Liver (tissue), 7 donors: ENCODE measurements at regions not wholly inside any gene's neighbourhood (a gene's known extent, or its start where the extent isn't known, plus 50 kb on each side); places are given as distances from the start of the nearest gene placed in this dataset.

ENCODE experiments used
- DNase-seq: peaks from one replicate; pipeline ENCODE4 v3.0.0-alpha.2; 2017; ENCODE audit warnings: low spot score
- H3K27ac ChIP-seq, 2 donors: one replicate each; pipeline ENCODE4 v1.7.0; 2013; ENCODE audit warnings: inconsistent platforms in 2 of 2, low read length in 2 of 2, control low read depth in 1 of 2, low read depth in 1 of 2, mild to moderate bottlenecking in 1 of 2
- H3K27me3 ChIP-seq, 4 donors: one replicate each; pipeline versions ENCODE4 v1.6.1 to v1.7.0; 2013; ENCODE audit warnings: low read length in 3 of 4, inconsistent platforms in 1 of 4, mild to moderate bottlenecking in 1 of 4, moderate library complexity in 1 of 4; ENCODE audit not compliant: control insufficient read depth in 4 of 4, insufficient read depth in 4 of 4
- H3K36me3 ChIP-seq, 4 donors: one replicate each; pipeline versions ENCODE4 v1.6.1 to v1.7.0; 2013; ENCODE audit warnings: low read length in 3 of 4, mild to moderate bottlenecking in 3 of 4, low read depth in 1 of 4, moderate library complexity in 1 of 4; ENCODE audit not compliant: control insufficient read depth in 4 of 4, insufficient read depth in 3 of 4
- H3K4me1 ChIP-seq, 4 donors: one replicate each; pipeline versions ENCODE4 v1.6.1 to v1.7.0; 2013; ENCODE audit warnings: low read length in 3 of 4, mild to moderate bottlenecking in 3 of 4, moderate library complexity in 1 of 4; ENCODE audit not compliant: control insufficient read depth in 4 of 4, insufficient read depth in 4 of 4
- H3K4me3 ChIP-seq, 3 donors: one replicate each; pipeline versions ENCODE4 v1.6.1 to v1.7.0; 2013; ENCODE audit warnings: low read length in 3 of 3, control low read depth in 1 of 3, low read depth in 1 of 3, mild to moderate bottlenecking in 1 of 3
- H3K9ac ChIP-seq, 2 donors: one replicate each; pipeline ENCODE4 v1.7.0; 2013; ENCODE audit warnings: low read length in 2 of 2, mild to moderate bottlenecking in 2 of 2, moderate library complexity in 2 of 2, control low read depth in 1 of 2, low read depth in 1 of 2
- H3K9me3 ChIP-seq, 4 donors: one replicate each; pipeline versions ENCODE4 v1.6.1 to v1.7.0; 2013; ENCODE audit warnings: low read length in 3 of 4; ENCODE audit not compliant: control insufficient read depth in 4 of 4
- EGR1 ChIP-seq, 2 donors: IDR thresholded peaks; 2 replicates each; pipeline ENCODE4 v1.6.1; 2016 to 2018; ENCODE audit warnings: antibody characterized with exemption in 2 of 2, low read depth in 2 of 2
- FOXA1 ChIP-seq: IDR thresholded peaks from 2 replicates; pipeline ENCODE4 v1.6.1; 2016; ENCODE audit warnings: antibody characterized with exemption
- HNF4A ChIP-seq, 2 donors: conservative IDR thresholded peaks; 2 replicates each; pipeline ENCODE4 v1.6.1; 2016; ENCODE audit warnings: antibody characterized with exemption in 2 of 2, mild to moderate bottlenecking in 2 of 2
- HNF4G ChIP-seq: IDR thresholded peaks from 2 replicates; pipeline ENCODE4 v1.6.1; 2016; ENCODE audit warnings: antibody characterized with exemption
- JUND ChIP-seq, 2 donors: IDR thresholded peaks; 2 replicates each; pipeline ENCODE4 v1.6.1; 2016; ENCODE audit warnings: antibody characterized with exemption in 2 of 2
- NR2F2 ChIP-seq: IDR thresholded peaks from 2 replicates; pipeline ENCODE4 v1.6.1; 2016; ENCODE audit warnings: antibody characterized with exemption
- RAD21 ChIP-seq, 2 donors: IDR thresholded peaks; 2 replicates each; pipeline ENCODE4 v1.6.1; 2016; ENCODE audit warnings: antibody characterized with exemption in 2 of 2, mild to moderate bottlenecking in 2 of 2
- RXRA ChIP-seq, 2 donors: IDR thresholded peaks; 2 replicates each; pipeline ENCODE4 v1.6.1; 2017 to 2018; ENCODE audit warnings: antibody characterized with exemption in 2 of 2, mild to moderate bottlenecking in 1 of 2
- SP1 ChIP-seq: IDR thresholded peaks from 2 replicates; pipeline ENCODE4 v1.6.1; 2018; ENCODE audit warnings: antibody characterized with exemption, mild to moderate bottlenecking
- TAF1 ChIP-seq: conservative IDR thresholded peaks from 2 replicates; pipeline ENCODE4 v1.6.1; 2016; ENCODE audit warnings: antibody characterized with exemption, mild to moderate bottlenecking
- YY1 ChIP-seq: IDR thresholded peaks from 2 replicates; pipeline ENCODE4 v1.6.1; 2016; ENCODE audit warnings: antibody characterized with exemption, mild to moderate bottlenecking
- WGBS: extraction: QIAGEN DNeasy Blood & Tissue Kit; methylation state at CpG from one replicate; pipeline ENCODE4 v1.1.7; 2013; 5-methylcytosine and 5-hydroxymethylcytosine counted together
- TF ChIP-seq, protein P1 (sequence below): IDR thresholded peaks from 2 replicates; pipeline ENCODE4 v1.6.1; 2016; ENCODE audit warnings: antibody characterized with exemption, mild to moderate bottlenecking
- TF ChIP-seq, protein P2 (sequence below): IDR thresholded peaks from 2 replicates; pipeline ENCODE4 v1.6.1; 2016; ENCODE audit warnings: antibody characterized with exemption
- TF ChIP-seq, protein P3 (sequence below): IDR thresholded peaks from 2 replicates; pipeline ENCODE4 v1.6.1; 2016; ENCODE audit warnings: antibody characterized with exemption
- donor health status: healthy.
- donor health status: healthy.
- donor health status: healthy.
- donor health status: healthy.

DNA sequence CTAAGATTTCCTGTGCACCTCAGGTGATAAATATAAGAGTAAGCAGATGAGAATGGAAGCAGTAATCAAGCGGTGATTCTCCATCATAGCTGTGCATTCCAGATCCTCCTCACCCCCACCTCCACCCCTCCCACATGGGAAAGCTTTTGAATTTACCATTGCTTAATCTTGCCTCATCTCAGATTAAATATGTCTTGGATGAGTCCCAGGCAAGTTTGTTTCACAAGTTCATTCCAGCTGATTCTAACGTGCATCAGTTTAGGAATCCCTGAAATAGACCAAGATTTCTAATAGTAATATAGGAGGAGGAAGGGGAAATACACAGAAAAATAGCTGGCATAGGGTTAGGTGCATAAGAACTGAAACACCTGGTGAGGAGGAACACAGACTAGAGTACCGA, 396.2 kb upstream of the KIF2B start:
- TF ChIP-seq FOXA1 (no peak), SP1 (no peak)
- TF ChIP-seq, protein P1, sequence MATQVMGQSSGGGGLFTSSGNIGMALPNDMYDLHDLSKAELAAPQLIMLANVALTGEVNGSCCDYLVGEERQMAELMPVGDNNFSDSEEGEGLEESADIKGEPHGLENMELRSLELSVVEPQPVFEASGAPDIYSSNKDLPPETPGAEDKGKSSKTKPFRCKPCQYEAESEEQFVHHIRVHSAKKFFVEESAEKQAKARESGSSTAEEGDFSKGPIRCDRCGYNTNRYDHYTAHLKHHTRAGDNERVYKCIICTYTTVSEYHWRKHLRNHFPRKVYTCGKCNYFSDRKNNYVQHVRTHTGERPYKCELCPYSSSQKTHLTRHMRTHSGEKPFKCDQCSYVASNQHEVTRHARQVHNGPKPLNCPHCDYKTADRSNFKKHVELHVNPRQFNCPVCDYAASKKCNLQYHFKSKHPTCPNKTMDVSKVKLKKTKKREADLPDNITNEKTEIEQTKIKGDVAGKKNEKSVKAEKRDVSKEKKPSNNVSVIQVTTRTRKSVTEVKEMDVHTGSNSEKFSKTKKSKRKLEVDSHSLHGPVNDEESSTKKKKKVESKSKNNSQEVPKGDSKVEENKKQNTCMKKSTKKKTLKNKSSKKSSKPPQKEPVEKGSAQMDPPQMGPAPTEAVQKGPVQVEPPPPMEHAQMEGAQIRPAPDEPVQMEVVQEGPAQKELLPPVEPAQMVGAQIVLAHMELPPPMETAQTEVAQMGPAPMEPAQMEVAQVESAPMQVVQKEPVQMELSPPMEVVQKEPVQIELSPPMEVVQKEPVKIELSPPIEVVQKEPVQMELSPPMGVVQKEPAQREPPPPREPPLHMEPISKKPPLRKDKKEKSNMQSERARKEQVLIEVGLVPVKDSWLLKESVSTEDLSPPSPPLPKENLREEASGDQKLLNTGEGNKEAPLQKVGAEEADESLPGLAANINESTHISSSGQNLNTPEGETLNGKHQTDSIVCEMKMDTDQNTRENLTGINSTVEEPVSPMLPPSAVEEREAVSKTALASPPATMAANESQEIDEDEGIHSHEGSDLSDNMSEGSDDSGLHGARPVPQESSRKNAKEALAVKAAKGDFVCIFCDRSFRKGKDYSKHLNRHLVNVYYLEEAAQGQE = no peak
- 69% methylated on average over 3 of the region's 3 CpGs for WGBS
- H3K27ac ChIP-seq = no peak overlapping the region

DNA sequence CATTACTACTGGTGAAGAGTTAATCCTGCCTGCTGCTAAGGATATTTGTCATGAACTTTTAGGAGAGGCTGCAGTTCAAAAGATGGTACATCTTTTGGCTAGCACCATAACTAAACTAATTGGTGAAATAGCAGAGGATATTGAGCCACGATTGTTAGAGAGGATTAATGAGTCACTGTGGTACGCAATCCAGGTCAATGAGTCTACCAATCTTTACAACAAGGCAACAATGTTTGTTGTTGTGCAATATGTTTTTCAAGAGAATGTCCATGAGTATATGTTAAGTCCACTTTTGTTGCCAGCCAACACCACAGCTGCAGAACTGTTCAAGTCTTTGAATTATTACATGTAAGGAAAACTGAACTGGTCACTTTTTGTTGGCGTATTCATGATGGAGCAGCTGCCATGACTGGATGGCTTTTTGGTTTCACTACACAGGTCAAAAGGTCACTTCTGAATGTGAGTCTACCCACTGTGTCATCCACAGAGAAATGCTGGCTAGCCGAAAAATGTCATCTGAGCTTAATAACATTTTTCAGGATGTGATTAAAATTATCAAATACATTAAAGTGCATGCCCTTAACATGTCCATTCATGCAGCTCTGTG, 402.6 kb upstream of the KIF2B start:
- peaks cover 0 to 2% (median 0%) of the 10 kb centered on the region in 4 donors for H3K9me3 ChIP-seq
- 79% methylated on average over 4 of the region's 4 CpGs for WGBS
- H3K36me3 ChIP-seq = no peaks in the 10 kb centered on the region
- H3K9ac ChIP-seq = no peak overlapping the region
- no peak overlapping the region for H3K4me3 ChIP-seq
- TF ChIP-seq JUND (IDR thresholded peaks at IDR 0.05) = no peak
- no peak for TF ChIP-seq TAF1
- no peak for TF ChIP-seq RXRA (IDR thresholded peaks at IDR 0.05)
- TF ChIP-seq, protein P2, sequence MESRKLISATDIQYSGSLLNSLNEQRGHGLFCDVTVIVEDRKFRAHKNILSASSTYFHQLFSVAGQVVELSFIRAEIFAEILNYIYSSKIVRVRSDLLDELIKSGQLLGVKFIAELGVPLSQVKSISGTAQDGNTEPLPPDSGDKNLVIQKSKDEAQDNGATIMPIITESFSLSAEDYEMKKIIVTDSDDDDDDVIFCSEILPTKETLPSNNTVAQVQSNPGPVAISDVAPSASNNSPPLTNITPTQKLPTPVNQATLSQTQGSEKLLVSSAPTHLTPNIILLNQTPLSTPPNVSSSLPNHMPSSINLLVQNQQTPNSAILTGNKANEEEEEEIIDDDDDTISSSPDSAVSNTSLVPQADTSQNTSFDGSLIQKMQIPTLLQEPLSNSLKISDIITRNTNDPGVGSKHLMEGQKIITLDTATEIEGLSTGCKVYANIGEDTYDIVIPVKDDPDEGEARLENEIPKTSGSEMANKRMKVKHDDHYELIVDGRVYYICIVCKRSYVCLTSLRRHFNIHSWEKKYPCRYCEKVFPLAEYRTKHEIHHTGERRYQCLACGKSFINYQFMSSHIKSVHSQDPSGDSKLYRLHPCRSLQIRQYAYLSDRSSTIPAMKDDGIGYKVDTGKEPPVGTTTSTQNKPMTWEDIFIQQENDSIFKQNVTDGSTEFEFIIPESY = no peak
- TF ChIP-seq RAD21 (IDR thresholded peaks at IDR 0.05) = no peak
- DNase-seq = no peak
- H3K27me3 ChIP-seq = no peaks in the 10 kb centered on the region
- no peaks in the 10 kb centered on the region for H3K4me1 ChIP-seq
- no peak overlapping the region for H3K27ac ChIP-seq

More for the DNA sequence above, 396.2 kb upstream of the KIF2B start:
- Histone ChIP-seq H3K4me1 (peaks cover 0 to 2% (median 0%) of the 10 kb centered on the region in 4 donors), H3K27me3 (no peaks in the 10 kb centered on the region), H3K9ac (no peak overlapping the region), H3K36me3 (no peaks in the 10 kb centered on the region), H3K9me3 (peaks cover 0 to 6% (median 0%) of the 10 kb centered on the region in 4 donors), H3K4me3 (no peak overlapping the region)
- no peak for DNase-seq

DNA sequence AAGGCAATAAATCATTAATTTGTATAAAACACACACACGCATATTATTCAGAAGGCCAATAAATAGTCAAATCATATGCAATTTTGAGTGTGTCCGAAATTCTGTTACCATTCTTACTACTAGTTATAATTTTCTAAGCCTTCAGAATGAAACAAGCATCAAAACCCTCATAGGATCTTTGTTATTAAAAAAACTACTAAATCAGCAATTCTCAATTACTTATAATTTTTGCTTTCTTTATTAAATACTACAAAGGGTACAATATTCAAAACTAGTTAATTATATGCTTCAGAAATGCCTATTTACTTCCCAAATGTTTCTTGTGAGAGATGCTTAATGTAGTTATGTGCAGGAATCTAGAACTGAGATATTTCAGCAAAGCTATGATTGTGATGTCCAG, 413.1 kb upstream of the KIF2B start:
- H3K36me3 ChIP-seq = no peaks in the 10 kb centered on the region
- H3K9me3 ChIP-seq = peaks cover 0 to 6% (median 1%) of the 10 kb centered on the region in 4 donors
- H3K27me3 ChIP-seq = no peaks in the 10 kb centered on the region
- H3K4me3 ChIP-seq = no peak overlapping the region
- 45% methylated on average over 2 of the region's 2 CpGs for WGBS
- no peaks in the 10 kb centered on the region for H3K4me1 ChIP-seq
- no peak overlapping the region for H3K9ac ChIP-seq
- no peak overlapping the region for H3K27ac ChIP-seq
- DNase-seq = no peak
- TF ChIP-seq, protein P3, sequence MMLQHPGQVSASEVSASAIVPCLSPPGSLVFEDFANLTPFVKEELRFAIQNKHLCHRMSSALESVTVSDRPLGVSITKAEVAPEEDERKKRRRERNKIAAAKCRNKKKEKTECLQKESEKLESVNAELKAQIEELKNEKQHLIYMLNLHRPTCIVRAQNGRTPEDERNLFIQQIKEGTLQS = no peak
- no peak for TF ChIP-seq EGR1 (IDR thresholded peaks at IDR 0.05; ENCODE audit: low read depth in 2 of 2)
- no peak for TF ChIP-seq FOXA1
- TF ChIP-seq, protein P2 = no peak
- TF ChIP-seq SP1 = no peak
- TF ChIP-seq RAD21 (IDR thresholded peaks at IDR 0.05) = no peak
- TF ChIP-seq, protein P1 = no peak
- TF ChIP-seq YY1 = no peak
- TF ChIP-seq JUND (IDR thresholded peaks at IDR 0.05) = no peak
- no peak for TF ChIP-seq NR2F2
- TF ChIP-seq TAF1 = no peak
- TF ChIP-seq RXRA (IDR thresholded peaks at IDR 0.05) = no peak
- no peak for TF ChIP-seq HNF4A (conservative IDR thresholded peaks at IDR 0.05)
- no peak for TF ChIP-seq HNF4G
